ENCODE measurements at regions not wholly inside any gene's neighbourhood (a gene's known extent, or its start where the extent isn't known, plus 50 kb on each side); places are given as distances from the start of the nearest gene placed in this dataset.

DNA sequence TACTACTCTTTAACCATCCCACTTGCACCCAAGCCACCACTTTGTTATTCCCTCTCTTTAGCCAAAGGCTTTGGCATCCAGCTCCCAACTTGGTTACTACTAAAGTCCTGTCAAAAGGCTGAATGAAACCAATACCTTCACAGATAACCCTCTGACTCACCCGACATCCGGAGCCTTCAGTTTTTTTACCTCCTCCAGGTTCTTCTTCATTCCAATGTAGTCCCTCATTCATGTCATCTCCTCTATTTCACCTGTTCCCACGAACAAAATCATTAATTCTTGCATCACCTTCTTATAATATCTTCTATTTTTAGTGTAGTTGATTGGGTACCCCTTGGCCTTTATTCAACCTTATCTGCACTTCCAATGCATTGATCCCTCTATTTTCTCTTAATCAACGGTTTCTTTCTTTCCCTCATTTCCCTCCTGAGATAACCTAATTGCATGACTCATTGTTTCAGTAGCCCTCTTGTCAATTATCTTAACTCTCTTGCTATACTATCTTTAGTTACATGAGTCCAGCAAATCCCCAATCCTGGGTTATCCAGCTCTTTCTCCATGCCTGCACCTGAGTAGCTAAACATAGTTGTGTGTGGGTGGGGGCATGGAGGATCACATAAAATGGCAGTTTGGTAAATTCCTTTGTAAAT, 87.2 kb upstream of the COL1A2 start:
- TF ChIP-seq, protein P1, sequence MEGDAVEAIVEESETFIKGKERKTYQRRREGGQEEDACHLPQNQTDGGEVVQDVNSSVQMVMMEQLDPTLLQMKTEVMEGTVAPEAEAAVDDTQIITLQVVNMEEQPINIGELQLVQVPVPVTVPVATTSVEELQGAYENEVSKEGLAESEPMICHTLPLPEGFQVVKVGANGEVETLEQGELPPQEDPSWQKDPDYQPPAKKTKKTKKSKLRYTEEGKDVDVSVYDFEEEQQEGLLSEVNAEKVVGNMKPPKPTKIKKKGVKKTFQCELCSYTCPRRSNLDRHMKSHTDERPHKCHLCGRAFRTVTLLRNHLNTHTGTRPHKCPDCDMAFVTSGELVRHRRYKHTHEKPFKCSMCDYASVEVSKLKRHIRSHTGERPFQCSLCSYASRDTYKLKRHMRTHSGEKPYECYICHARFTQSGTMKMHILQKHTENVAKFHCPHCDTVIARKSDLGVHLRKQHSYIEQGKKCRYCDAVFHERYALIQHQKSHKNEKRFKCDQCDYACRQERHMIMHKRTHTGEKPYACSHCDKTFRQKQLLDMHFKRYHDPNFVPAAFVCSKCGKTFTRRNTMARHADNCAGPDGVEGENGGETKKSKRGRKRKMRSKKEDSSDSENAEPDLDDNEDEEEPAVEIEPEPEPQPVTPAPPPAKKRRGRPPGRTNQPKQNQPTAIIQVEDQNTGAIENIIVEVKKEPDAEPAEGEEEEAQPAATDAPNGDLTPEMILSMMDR (IDR thresholded peaks at IDR 0.05), result no peak
- no peak for TF ChIP-seq POLR2A (IDR thresholded peaks at IDR 0.05)

Measured in breast epithelium (tissue), 3 donors.